ENCODE measurements at regions not wholly inside any gene's neighbourhood (a gene's known extent, or its start where the extent isn't known, plus 50 kb on each side); places are given as distances from the start of the nearest gene placed in this dataset.
A peak's percentile ranks its signal among the peaks of the same experiment; 100 is the strongest.

DNA sequence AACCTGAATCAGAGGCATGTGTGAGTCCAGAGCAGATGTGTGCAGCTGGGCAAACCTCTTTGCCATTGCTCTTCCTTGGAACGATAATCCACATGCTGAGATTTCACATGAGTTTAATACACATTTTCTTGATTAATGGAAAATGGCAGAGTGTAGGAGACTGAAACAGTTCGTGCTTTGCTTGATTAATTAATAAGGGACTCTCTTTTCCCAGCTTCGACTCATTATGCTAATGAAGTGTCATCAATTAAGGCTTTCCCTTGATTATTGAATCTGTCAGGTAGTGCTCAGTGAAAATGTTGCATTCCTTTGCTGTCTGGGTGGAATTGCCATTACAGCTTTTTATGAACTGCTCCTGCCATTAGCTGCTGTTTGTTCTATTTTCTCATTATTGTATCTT is 487.7 kb upstream of the NOVA1 start:
- ATAC-seq (ENCODE audit: insufficient read depth, low FRiP score) (no peak), DNase-seq (peak in 1 of 3 donors; percentile 0)
- H3K36me3 ChIP-seq (ENCODE audit: control insufficient read depth in 4 of 4, insufficient read depth in 4 of 4, low read length in 4 of 4) = no peaks in the 10 kb centered on the region
- peaks cover 0 to 4% (median 2%) of the 10 kb centered on the region in 4 donors for H3K9me3 ChIP-seq (ENCODE audit: control insufficient read depth in 4 of 4, insufficient read depth in 3 of 4, low read length in 3 of 4)
- no peak overlapping the region for H3K27ac ChIP-seq (ENCODE audit: low read depth in 1 of 2, low read length in 1 of 2)
- no peak overlapping the region for H3K9ac ChIP-seq (ENCODE audit: insufficient read depth in 1 of 2, low read length in 2 of 2)
- H3K4me1 ChIP-seq (ENCODE audit: control insufficient read depth in 5 of 5, insufficient read depth in 5 of 5, low read length in 5 of 5) = no peaks in the 10 kb centered on the region
- TF ChIP-seq, protein P1, sequence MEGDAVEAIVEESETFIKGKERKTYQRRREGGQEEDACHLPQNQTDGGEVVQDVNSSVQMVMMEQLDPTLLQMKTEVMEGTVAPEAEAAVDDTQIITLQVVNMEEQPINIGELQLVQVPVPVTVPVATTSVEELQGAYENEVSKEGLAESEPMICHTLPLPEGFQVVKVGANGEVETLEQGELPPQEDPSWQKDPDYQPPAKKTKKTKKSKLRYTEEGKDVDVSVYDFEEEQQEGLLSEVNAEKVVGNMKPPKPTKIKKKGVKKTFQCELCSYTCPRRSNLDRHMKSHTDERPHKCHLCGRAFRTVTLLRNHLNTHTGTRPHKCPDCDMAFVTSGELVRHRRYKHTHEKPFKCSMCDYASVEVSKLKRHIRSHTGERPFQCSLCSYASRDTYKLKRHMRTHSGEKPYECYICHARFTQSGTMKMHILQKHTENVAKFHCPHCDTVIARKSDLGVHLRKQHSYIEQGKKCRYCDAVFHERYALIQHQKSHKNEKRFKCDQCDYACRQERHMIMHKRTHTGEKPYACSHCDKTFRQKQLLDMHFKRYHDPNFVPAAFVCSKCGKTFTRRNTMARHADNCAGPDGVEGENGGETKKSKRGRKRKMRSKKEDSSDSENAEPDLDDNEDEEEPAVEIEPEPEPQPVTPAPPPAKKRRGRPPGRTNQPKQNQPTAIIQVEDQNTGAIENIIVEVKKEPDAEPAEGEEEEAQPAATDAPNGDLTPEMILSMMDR (IDR thresholded peaks at IDR 0.05; ENCODE audit: control extremely low read depth, extremely low read depth) = no peak
- H3K4me3 ChIP-seq = no peak overlapping the region
- 59 to 74% methylated on average over 3 of the region's 3 CpGs for WGBS, 2 donors
- no peaks in the 10 kb centered on the region for H3K27me3 ChIP-seq (ENCODE audit: control insufficient read depth in 3 of 3, insufficient read depth in 3 of 3, low read length in 2 of 3)

DNA sequence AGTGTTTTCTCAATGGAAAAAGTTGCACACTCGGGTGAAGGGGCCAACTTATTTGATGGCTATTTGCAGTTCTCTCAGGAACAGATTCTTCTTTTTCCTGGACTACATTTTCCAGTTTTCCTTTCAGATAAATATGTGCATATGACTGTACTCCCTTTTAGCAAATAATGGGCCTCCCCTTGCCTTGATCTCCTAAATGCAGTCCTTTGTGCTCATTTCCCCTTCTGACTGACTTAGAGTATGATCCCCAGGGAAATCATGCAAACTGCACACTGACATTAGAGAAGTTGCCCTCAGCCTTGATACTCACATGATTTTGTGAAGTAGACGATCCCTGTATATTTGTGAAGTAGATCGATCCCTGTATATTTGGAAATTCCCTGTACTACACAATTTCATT is 492.9 kb upstream of the NOVA1 start:
- DNase-seq = no peak
- ATAC-seq (ENCODE audit: insufficient read depth, low FRiP score) = no peak
- no peaks in the 10 kb centered on the region for H3K9me3 ChIP-seq (ENCODE audit: control insufficient read depth in 4 of 4, insufficient read depth in 3 of 4, low read length in 3 of 4)
- H3K9ac ChIP-seq (ENCODE audit: insufficient read depth in 1 of 2, low read length in 2 of 2) = no peak overlapping the region
- TF ChIP-seq, protein P1 (IDR thresholded peaks at IDR 0.05; ENCODE audit: control extremely low read depth, extremely low read depth) = no peak
- no peaks in the 10 kb centered on the region for H3K4me1 ChIP-seq (ENCODE audit: control insufficient read depth in 5 of 5, insufficient read depth in 5 of 5, low read length in 5 of 5)
- H3K27ac ChIP-seq (ENCODE audit: low read depth in 1 of 2, low read length in 1 of 2) = no peak overlapping the region
- no peak overlapping the region for H3K4me3 ChIP-seq
- 81 to 86% methylated on average over 3 of the region's 3 CpGs for WGBS, 2 donors
- H3K27me3 ChIP-seq (ENCODE audit: control insufficient read depth in 3 of 3, insufficient read depth in 3 of 3, low read length in 2 of 3) = no peaks in the 10 kb centered on the region
- no peaks in the 10 kb centered on the region for H3K36me3 ChIP-seq (ENCODE audit: control insufficient read depth in 4 of 4, insufficient read depth in 4 of 4, low read length in 4 of 4)

DNA sequence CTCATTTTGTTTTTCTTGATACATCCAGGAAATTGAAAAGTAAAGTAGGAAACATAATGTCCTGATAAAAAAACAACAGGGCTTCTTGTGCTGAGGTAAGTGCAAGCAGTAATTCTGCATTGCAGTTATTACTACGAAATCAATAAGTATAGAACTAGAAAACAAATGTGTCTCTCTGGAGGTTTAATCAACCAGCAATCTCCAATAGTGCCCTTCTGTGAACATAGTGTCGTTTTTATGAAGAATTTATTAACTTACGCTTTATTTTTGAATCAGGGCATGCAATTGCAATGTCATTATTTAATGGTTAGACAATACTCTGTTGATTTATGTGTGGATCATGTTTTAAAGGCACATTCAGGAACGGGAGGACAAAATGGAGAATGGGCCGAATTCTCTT is 494.1 kb upstream of the NOVA1 start:
- no peak overlapping the region for H3K9ac ChIP-seq (ENCODE audit: insufficient read depth in 1 of 2, low read length in 2 of 2)
- no peak overlapping the region for H3K4me3 ChIP-seq
- H3K36me3 ChIP-seq (ENCODE audit: control insufficient read depth in 4 of 4, insufficient read depth in 4 of 4, low read length in 4 of 4) = no peaks in the 10 kb centered on the region
- H3K27ac ChIP-seq (ENCODE audit: low read depth in 1 of 2, low read length in 1 of 2) = no peak overlapping the region
- H3K9me3 ChIP-seq (ENCODE audit: control insufficient read depth in 4 of 4, insufficient read depth in 3 of 4, low read length in 3 of 4) = peaks cover 0 to 2% (median 0%) of the 10 kb centered on the region in 4 donors
- ATAC-seq (ENCODE audit: insufficient read depth, low FRiP score) (no peak), DNase-seq (no peak)
- 63 to 70% methylated on average over 5 of the region's 5 CpGs for WGBS, 2 donors
- H3K27me3 ChIP-seq (ENCODE audit: control insufficient read depth in 3 of 3, insufficient read depth in 3 of 3, low read length in 2 of 3) = no peaks in the 10 kb centered on the region
- TF ChIP-seq, protein P1 (IDR thresholded peaks at IDR 0.05; ENCODE audit: control extremely low read depth, extremely low read depth) = no peak
- H3K4me1 ChIP-seq (ENCODE audit: control insufficient read depth in 5 of 5, insufficient read depth in 5 of 5, low read length in 5 of 5) = no peaks in the 10 kb centered on the region

DNA sequence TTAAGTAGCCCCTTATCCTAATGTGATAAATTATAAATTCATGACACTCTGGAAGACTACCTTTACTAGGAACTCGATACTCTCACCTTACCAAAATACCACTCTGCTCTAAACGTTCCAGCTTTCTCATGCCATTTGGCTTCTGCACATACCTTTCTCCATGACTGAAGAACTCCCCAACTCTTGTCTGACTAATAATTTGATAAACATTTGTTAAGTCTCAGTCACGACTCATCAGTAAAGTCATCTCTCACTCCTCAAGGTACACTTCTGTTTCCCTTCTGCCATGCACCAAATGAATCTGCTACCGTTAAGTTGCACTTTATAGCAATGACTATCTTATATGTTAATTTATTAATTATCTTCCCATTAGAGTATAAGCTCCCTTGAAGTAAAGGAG is 498.3 kb upstream of the NOVA1 start:
- no peaks in the 10 kb centered on the region for H3K4me1 ChIP-seq (ENCODE audit: control insufficient read depth in 5 of 5, insufficient read depth in 5 of 5, low read length in 5 of 5)
- TF ChIP-seq, protein P1 (IDR thresholded peaks at IDR 0.05; ENCODE audit: control extremely low read depth, extremely low read depth) = no peak
- H3K36me3 ChIP-seq (ENCODE audit: control insufficient read depth in 4 of 4, insufficient read depth in 4 of 4, low read length in 4 of 4) = no peaks in the 10 kb centered on the region
- DNase-seq (no peak), ATAC-seq (ENCODE audit: insufficient read depth, low FRiP score) (no peak)
- 77 to 80% methylated on average over 4 of the region's 4 CpGs for WGBS, 2 donors
- no peak overlapping the region for H3K9ac ChIP-seq (ENCODE audit: insufficient read depth in 1 of 2, low read length in 2 of 2)
- H3K4me3 ChIP-seq = no peak overlapping the region
- peaks cover 0 to 2% (median 0%) of the 10 kb centered on the region in 4 donors for H3K9me3 ChIP-seq (ENCODE audit: control insufficient read depth in 4 of 4, insufficient read depth in 3 of 4, low read length in 3 of 4)
- H3K27me3 ChIP-seq (ENCODE audit: control insufficient read depth in 3 of 3, insufficient read depth in 3 of 3, low read length in 2 of 3) = no peaks in the 10 kb centered on the region
- H3K27ac ChIP-seq (ENCODE audit: low read depth in 1 of 2, low read length in 1 of 2) = no peak overlapping the region

All from lung (tissue), 11 donors.